ENCODE measurements at regions not wholly inside any gene's neighbourhood (a gene's known extent, or its start where the extent isn't known, plus 50 kb on each side); places are given as distances from the start of the nearest gene placed in this dataset.

DNA sequence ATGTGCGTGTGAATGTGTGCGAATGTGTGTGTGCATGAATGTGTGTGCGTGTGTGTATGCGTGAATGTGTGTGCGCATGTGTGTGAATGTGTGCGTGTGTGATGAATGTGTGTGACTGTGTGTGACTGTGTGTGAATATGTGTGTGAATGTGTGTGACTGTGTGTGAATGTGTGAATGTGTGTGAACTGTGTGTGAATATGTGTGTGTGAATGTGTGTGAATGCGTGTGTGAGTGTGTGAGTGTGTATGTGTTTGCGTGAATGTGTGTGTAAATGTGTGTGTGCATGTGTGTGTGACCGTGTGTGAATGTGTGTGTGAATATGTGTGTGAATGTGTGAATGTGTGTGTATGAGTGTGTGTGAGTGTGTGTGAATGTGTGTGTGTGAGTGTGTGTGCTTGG, 1103.8 kb downstream of the TSN start:
- H3K79me2 ChIP-seq (ENCODE audit: control insufficient read depth, insufficient read depth, low read length): no peaks in the 10 kb centered on the region
- POLR2A ChIA-PET: no interaction called here
- H3K4me3 ChIP-seq: no peak overlapping the region
- no peaks in the 10 kb centered on the region for H3K36me3 ChIP-seq (ENCODE audit: control insufficient read depth, insufficient read depth, low read length)
- in situ Hi-C loops (cut with MboI) (no loop called here), intact Hi-C loops (cut with micrococcal nuclease) (no loop called here)
- no peak for FAIRE-seq
- H3K9ac ChIP-seq (ENCODE audit: insufficient read depth in 1 of 2, low read depth in 2 of 2, low read length in 2 of 2): no peak overlapping the region
- no TSS peak for BruUV-seq (replicated peaks)
- WGBS (ENCODE audit: insufficient coverage, low coverage, missing lambda C conversion rate): 16% methylated on average over 7 of the region's 9 CpGs
- TF ChIP-seq, protein P1, sequence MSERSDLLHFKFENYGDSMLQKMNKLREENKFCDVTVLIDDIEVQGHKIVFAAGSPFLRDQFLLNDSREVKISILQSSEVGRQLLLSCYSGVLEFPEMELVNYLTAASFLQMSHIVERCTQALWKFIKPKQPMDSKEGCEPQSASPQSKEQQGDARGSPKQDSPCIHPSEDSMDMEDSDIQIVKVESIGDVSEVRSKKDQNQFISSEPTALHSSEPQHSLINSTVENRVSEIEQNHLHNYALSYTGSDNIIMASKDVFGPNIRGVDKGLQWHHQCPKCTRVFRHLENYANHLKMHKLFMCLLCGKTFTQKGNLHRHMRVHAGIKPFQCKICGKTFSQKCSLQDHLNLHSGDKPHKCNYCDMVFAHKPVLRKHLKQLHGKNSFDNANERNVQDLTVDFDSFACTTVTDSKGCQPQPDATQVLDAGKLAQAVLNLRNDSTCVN (CRISPR knock-in tag; IDR thresholded peaks at IDR 0.05): peak; percentile 43; the same call in 1 of the 2 replicates
- TF ChIP-seq ZNF41 (CRISPR knock-in tag; conservative IDR thresholded peaks at IDR 0.05): no peak
- no peaks in the 10 kb centered on the region for H3K27me3 ChIP-seq (ENCODE audit: control insufficient read depth in 2 of 2, insufficient read depth in 2 of 2, low read length in 2 of 2)
- ATAC-seq: no peak
- no peaks in the 10 kb centered on the region for H3K4me1 ChIP-seq (replicated peaks in 1 of 2; ENCODE audit: control insufficient read depth in 2 of 2, insufficient read depth in 2 of 2, low read length in 2 of 2)
- DNase-seq (ENCODE audit: extremely low read depth in 1 of 4, low spot score in 3 of 4): no peak
- no peaks in the 10 kb centered on the region for H4K20me1 ChIP-seq (replicated peaks; ENCODE audit: control insufficient read depth, insufficient read depth, low read length)
- H3K9me3 ChIP-seq (replicated peaks; ENCODE audit: control insufficient read depth, insufficient read depth, low read depth, low read length): no peaks in the 10 kb centered on the region; the same call in 1 of the 2 replicates
- no peak overlapping the region for H3K4me2 ChIP-seq (ENCODE audit: insufficient read depth, low read length)
- no peaks in the 10 kb centered on the region for H3K9me1 ChIP-seq (ENCODE audit: control insufficient read depth, insufficient read depth, low read length)
- CTCF ChIA-PET (ENCODE audit: low intra/inter-chr PET ratio): no interaction called here
- H2AFZ ChIP-seq (ENCODE audit: low read depth, low read length): no peak overlapping the region
- H3K27ac ChIP-seq (ENCODE audit: extremely low read depth, low read depth, low read length): no peak overlapping the region

DNA sequence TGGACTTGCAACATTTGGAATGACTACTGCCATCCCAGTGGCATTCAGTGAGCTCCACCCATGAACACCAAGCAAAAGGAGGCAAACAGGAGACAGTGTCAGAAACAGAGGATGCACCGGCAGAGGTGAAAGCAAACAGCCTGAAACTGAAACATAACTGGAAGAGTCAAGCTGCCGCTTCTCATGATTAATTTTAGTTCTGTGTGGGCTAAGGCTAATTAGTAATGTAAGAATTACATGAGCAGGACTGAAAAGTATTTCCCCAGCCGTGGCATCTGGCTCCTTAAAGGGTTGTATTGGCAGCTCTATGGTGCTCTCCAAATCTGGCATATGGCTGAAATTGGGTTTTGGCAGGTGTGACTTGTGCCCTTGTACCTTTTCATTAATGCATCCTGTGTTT, 1108.1 kb downstream of the TSN start:
- H3K36me3 ChIP-seq (ENCODE audit: control insufficient read depth, insufficient read depth, low read length): no peaks in the 10 kb centered on the region
- ATAC-seq: no peak
- intact Hi-C loops (cut with micrococcal nuclease): no loop called here
- H3K9ac ChIP-seq (ENCODE audit: insufficient read depth in 1 of 2, low read depth in 2 of 2, low read length in 2 of 2): no peak overlapping the region
- no peaks in the 10 kb centered on the region for H3K27me3 ChIP-seq (ENCODE audit: control insufficient read depth in 2 of 2, insufficient read depth in 2 of 2, low read length in 2 of 2)
- no peak overlapping the region for H3K4me2 ChIP-seq (ENCODE audit: insufficient read depth, low read length)
- no peak for DNase-seq (ENCODE audit: extremely low read depth in 1 of 4, low spot score in 3 of 4)
- no peaks in the 10 kb centered on the region for H3K79me2 ChIP-seq (ENCODE audit: control insufficient read depth, insufficient read depth, low read length)
- H3K4me1 ChIP-seq (replicated peaks in 1 of 2; ENCODE audit: control insufficient read depth in 2 of 2, insufficient read depth in 2 of 2, low read length in 2 of 2): no peaks in the 10 kb centered on the region
- H3K4me3 ChIP-seq: no peak overlapping the region
- ChIA-PET POLR2A (no interaction called here), CTCF (ENCODE audit: low intra/inter-chr PET ratio) (no interaction called here)
- no peaks in the 10 kb centered on the region; the same call in 1 of the 2 replicates for H3K9me3 ChIP-seq (replicated peaks; ENCODE audit: control insufficient read depth, insufficient read depth, low read depth, low read length)
- in situ Hi-C loops (cut with MboI): no loop called here
- no peaks in the 10 kb centered on the region for H4K20me1 ChIP-seq (replicated peaks; ENCODE audit: control insufficient read depth, insufficient read depth, low read length)
- BruUV-seq (replicated peaks): no TSS peak
- H2AFZ ChIP-seq (ENCODE audit: low read depth, low read length): no peak overlapping the region
- FAIRE-seq: no peak
- H3K9me1 ChIP-seq (ENCODE audit: control insufficient read depth, insufficient read depth, low read length): no peaks in the 10 kb centered on the region
- WGBS (ENCODE audit: insufficient coverage, low coverage, missing lambda C conversion rate): 0% methylated on average over 3 of the region's 3 CpGs
- no peak overlapping the region for H3K27ac ChIP-seq (ENCODE audit: extremely low read depth, low read depth, low read length)
- TF ChIP-seq, protein P2, sequence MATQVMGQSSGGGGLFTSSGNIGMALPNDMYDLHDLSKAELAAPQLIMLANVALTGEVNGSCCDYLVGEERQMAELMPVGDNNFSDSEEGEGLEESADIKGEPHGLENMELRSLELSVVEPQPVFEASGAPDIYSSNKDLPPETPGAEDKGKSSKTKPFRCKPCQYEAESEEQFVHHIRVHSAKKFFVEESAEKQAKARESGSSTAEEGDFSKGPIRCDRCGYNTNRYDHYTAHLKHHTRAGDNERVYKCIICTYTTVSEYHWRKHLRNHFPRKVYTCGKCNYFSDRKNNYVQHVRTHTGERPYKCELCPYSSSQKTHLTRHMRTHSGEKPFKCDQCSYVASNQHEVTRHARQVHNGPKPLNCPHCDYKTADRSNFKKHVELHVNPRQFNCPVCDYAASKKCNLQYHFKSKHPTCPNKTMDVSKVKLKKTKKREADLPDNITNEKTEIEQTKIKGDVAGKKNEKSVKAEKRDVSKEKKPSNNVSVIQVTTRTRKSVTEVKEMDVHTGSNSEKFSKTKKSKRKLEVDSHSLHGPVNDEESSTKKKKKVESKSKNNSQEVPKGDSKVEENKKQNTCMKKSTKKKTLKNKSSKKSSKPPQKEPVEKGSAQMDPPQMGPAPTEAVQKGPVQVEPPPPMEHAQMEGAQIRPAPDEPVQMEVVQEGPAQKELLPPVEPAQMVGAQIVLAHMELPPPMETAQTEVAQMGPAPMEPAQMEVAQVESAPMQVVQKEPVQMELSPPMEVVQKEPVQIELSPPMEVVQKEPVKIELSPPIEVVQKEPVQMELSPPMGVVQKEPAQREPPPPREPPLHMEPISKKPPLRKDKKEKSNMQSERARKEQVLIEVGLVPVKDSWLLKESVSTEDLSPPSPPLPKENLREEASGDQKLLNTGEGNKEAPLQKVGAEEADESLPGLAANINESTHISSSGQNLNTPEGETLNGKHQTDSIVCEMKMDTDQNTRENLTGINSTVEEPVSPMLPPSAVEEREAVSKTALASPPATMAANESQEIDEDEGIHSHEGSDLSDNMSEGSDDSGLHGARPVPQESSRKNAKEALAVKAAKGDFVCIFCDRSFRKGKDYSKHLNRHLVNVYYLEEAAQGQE (IDR thresholded peaks at IDR 0.05; ENCODE audit: borderline replicate concordance): no peak
- TF ChIP-seq, protein P2 (CRISPR knock-in tag; IDR thresholded peaks at IDR 0.05; ENCODE audit: low read depth): no peak
- TF ChIP-seq IFI16 (CRISPR knock-in tag; IDR thresholded peaks at IDR 0.05): no peak
- no peak for TF ChIP-seq ZNF280B (CRISPR knock-in tag; IDR thresholded peaks at IDR 0.05)
